NT2/D1 (cell line): ENCODE measurements at regions not wholly inside any gene's neighbourhood (a gene's known extent, or its start where the extent isn't known, plus 50 kb on each side); places are given as distances from the start of the nearest gene placed in this dataset.

Experiments used
- YY1 ChIP-seq: IDR thresholded peaks from 2 replicates; pipeline ENCODE4 v1.6.1; 2011; ENCODE audit not compliant: insufficient read length, insufficient read depth
- ZNF274 ChIP-seq: IDR thresholded peaks from 2 replicates; pipeline ENCODE4 v1.6.1; 2011; ENCODE audit warnings: mild to moderate bottlenecking, low read depth, low read length

DNA sequence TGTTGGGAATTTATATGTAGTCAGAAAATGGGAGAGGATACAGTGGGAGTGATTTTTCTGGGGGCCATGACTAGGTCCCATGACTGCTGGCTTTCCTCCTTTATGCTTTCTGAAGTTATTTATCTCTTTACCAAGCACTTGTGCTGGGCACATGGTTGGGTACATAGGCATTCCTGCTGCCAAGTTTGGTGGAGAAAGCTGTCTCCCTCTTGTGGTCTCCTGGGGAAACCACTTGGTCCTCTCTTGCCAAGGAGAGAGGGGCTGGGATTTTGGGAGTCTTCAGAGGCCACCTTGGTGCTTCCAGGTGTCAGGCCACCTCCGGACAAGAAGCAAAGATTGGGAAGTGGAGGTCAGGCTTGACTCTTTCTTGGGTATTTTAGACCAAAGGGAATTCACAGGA, 120.2 kb upstream of the KCNE2 start:
- TF ChIP-seq YY1 (no peak), ZNF274 (no peak)
